GM19468 (cell line): ENCODE measurements at regions not wholly inside any gene's neighbourhood (a gene's known extent, or its start where the extent isn't known, plus 50 kb on each side); places are given as distances from the start of the nearest gene placed in this dataset.
"Not testable (repeated sequence)": the region's sequence is repeated elsewhere in the genome, so short reads cannot be mapped to it uniquely, and the experiment has no call there.

Experiments used
- ATAC-seq: cut with Tn5 transposase; IDR thresholded peaks from one replicate; pipeline ENCODE4 v1.9.1; 2021; ENCODE audit warnings: mild to moderate bottlenecking, moderate library complexity, moderate number of reproducible peaks; ENCODE audit not compliant: unreplicated experiment; ENCODE audit errors: extremely low read depth

GRCh38 chr3:160047876-160048275 lies 59.2 kb downstream of the IL12A start:
- no peak for ATAC-seq

GRCh38 chr3:160049038-160049437 lies 60.4 kb downstream of the IL12A start:
- ATAC-seq: no peak

GRCh38 chr3:160049565-160049964 lies 60.9 kb downstream of the IL12A start:
- no peak for ATAC-seq

GRCh38 chr3:160049988-160050387 lies 61.4 kb downstream of the IL12A start:
- ATAC-seq: no peak

GRCh38 chr3:160052385-160053047 lies 63.9 kb downstream of the IL12A start:
- no peak for ATAC-seq

- ATAC-seq: no peak
These were observed 64.4 kb downstream of the IL12A start for GRCh38 chr3:160053048-160053391.

- not testable (repeated sequence) for ATAC-seq
These were observed 66.2 kb downstream of the IL12A start for GRCh38 chr3:160054862-160055261.

GRCh38 chr3:160055659-160056058 lies 67.0 kb downstream of the IL12A start:
- ATAC-seq: no peak

GRCh38 chr3:160057331-160057730 lies 68.7 kb downstream of the IL12A start:
- no peak for ATAC-seq

- no peak for ATAC-seq
These were observed 71.9 kb downstream of the IL12A start for GRCh38 chr3:160060409-160061027.

GRCh38 chr3:160061525-160061924 lies 72.9 kb downstream of the IL12A start:
- ATAC-seq: no peak

- ATAC-seq: no peak
These were observed 76.6 kb downstream of the IL12A start for GRCh38 chr3:160065282-160065681.

GRCh38 chr3:160065786-160066185 lies 77.2 kb downstream of the IL12A start:
- ATAC-seq: no peak

- ATAC-seq: no peak
These were observed 81.4 kb downstream of the IL12A start for GRCh38 chr3:160069986-160070385.

GRCh38 chr3:160076519-160076918 lies 87.9 kb downstream of the IL12A start:
- no peak for ATAC-seq

GRCh38 chr3:160078533-160078932 lies 89.9 kb downstream of the IL12A start:
- no peak for ATAC-seq

- ATAC-seq: no peak
These were observed 93.4 kb downstream of the IL12A start for GRCh38 chr3:160081958-160082533.

GRCh38 chr3:160084998-160085397 lies 96.4 kb downstream of the IL12A start:
- no peak for ATAC-seq

GRCh38 chr3:160088492-160089137 lies 100.0 kb downstream of the IL12A start:
- no peak for ATAC-seq

GRCh38 chr3:160090653-160091052 lies 102.0 kb downstream of the IL12A start:
- no peak for ATAC-seq

GRCh38 chr3:160091441-160091840 lies 102.8 kb downstream of the IL12A start:
- no peak for ATAC-seq
